ENCODE measurements at regions not wholly inside any gene's neighbourhood (a gene's known extent, or its start where the extent isn't known, plus 50 kb on each side); places are given as distances from the start of the nearest gene placed in this dataset.
"Not testable (repeated sequence)": the region's sequence is repeated elsewhere in the genome, so short reads cannot be mapped to it uniquely, and the experiment has no call there.

GRCh38 chr13:66162470-66162869, 1067.7 kb downstream of the PCDH9 start:
- H3K4me3 ChIP-seq (ENCODE audit: low read depth, low read length) = no peak overlapping the region
- TF ChIP-seq CTCF (IDR thresholded peaks at IDR 0.05; ENCODE audit: insufficient read depth, low read depth, low read length, missing control alignments) = no peak
- no peak for DNase-seq (ENCODE audit: low read depth)

DNA sequence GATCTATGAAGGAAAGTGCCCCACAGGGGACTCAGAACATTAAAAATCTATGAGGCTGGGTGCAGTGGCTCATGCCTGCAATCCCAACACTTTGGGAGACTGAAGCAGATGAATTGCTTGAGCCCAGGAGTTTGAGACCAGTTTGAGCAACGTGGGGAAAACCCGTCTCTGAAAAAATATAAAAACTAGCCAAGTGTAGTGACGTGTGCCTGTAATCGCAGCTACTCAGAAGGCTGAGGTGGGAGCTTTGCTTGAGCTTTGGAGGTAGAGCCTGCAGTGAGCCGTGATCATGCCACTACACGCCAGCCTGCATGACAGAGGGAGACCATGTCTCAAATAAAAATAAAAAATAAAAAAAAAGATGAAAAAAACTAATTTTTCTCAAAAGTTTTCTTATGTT, 1070.6 kb downstream of the PCDH9 start:
- no peak overlapping the region for H3K4me3 ChIP-seq (ENCODE audit: low read depth, low read length)
- TF ChIP-seq CTCF (IDR thresholded peaks at IDR 0.05; ENCODE audit: insufficient read depth, low read depth, low read length, missing control alignments) = no peak
- DNase-seq (ENCODE audit: low read depth) = no peak

- TF ChIP-seq CTCF (IDR thresholded peaks at IDR 0.05; ENCODE audit: insufficient read depth, low read depth, low read length, missing control alignments) = no peak
- DNase-seq (ENCODE audit: low read depth) = no peak
These were observed 1075.2 kb downstream of the PCDH9 start for GRCh38 chr13:66154976-66155375.

GRCh38 chr13:66154354-66154753, 1075.8 kb downstream of the PCDH9 start:
- no peak for TF ChIP-seq CTCF (IDR thresholded peaks at IDR 0.05; ENCODE audit: insufficient read depth, low read depth, low read length, missing control alignments)

More at GRCh38 chr13:66154976-66155375, 1075.2 kb downstream of the PCDH9 start:
- no peak overlapping the region for H3K4me3 ChIP-seq (ENCODE audit: low read depth, low read length)

DNA sequence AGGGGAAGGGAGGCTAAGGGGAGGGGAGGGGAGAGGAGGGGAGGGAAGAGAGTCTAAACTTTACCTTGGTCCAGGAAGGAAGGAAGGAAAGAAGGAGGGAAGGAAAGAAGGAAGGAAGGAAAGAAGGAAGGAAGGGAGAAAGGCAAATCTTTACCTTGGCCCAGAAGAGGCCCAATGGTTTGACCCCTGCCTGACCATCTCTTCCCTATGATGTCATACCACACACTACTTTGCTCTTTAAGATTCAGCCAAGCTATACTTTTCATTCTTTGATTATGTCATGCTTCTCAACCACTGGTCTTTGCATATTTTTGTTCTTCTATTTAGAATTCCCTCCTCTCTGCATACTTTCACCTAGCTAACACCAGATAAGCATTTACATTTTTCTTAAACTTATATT, 1077.5 kb downstream of the PCDH9 start:
- H3K4me3 ChIP-seq (ENCODE audit: low read depth, low read length) = no peak overlapping the region
- TF ChIP-seq CTCF (IDR thresholded peaks at IDR 0.05; ENCODE audit: insufficient read depth, low read depth, low read length, missing control alignments) = no peak
- no peak for DNase-seq (ENCODE audit: low read depth)

More at GRCh38 chr13:66154354-66154753, 1075.8 kb downstream of the PCDH9 start:
- no peak for DNase-seq (ENCODE audit: low read depth)
- H3K4me3 ChIP-seq (ENCODE audit: low read depth, low read length) = no peak overlapping the region

DNA sequence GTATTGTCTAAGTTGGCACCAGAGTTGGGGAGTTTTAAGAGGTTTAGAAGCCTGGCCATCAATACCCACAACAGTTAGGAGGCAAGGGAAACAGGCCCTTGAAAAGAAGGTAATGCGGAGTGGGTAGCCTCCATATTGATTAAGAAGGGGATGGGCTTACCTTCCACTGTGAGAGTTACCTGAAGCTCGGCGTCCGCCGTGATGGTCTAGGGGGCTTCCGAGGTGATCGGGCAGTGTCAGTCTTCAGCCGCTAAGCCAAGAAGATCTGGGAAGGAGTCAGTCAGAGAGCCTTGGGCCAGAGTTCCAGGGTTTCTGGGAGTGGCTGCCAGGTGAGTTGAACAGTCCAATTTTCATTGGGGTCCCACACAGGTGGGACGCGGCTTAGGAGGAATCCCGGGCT, 1085.8 kb downstream of the PCDH9 start:
- not testable (repeated sequence) for H3K4me3 ChIP-seq (ENCODE audit: low read depth, low read length); DNase-seq (ENCODE audit: low read depth)

DNA sequence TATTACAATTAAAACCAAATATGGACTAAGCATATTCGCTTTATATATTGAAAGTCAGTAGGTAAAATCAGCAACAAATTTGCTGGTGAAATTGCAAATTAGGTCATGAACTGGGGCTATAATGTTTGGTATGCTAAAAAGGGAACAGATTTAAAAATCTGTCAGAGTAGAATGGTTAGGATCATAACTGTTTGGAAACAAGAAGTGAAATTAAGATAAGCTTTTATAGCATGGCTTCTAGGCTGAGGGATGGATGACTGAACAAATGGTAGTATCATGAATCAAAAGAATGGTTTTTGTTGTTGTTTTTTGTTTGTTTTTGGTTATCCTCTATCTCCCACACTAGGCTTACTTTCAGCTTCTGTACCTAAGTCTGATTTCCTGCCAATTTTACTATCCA, 1090.4 kb downstream of the PCDH9 start:
- H3K4me3 ChIP-seq (ENCODE audit: low read depth, low read length) = no peak overlapping the region

More for the DNA sequence above, 1090.4 kb downstream of the PCDH9 start:
- no peak for DNase-seq (ENCODE audit: low read depth)
- TF ChIP-seq CTCF (IDR thresholded peaks at IDR 0.05; ENCODE audit: insufficient read depth, low read depth, low read length, missing control alignments) = no peak
